SK-N-SH treated with all-trans-retinoic acid at 6 μM for 48 hours (cell line): ENCODE measurements at regions not wholly inside any gene's neighbourhood (a gene's known extent, or its start where the extent isn't known, plus 50 kb on each side); places are given as distances from the start of the nearest gene placed in this dataset.

Experiments
- ISL1 ChIP-seq: fragments of 250-450 bp; sonication (Bioruptor Pico); IDR thresholded peaks from 2 replicates; pipeline ENCODE4 v2.1.2; 2022; ENCODE audit warnings: mild to moderate bottlenecking, moderate library complexity
- OSR1 ChIP-seq: fragments of 250-450 bp; sonication (Bioruptor Pico); IDR thresholded peaks from 2 replicates; pipeline ENCODE4 v1.8.0; 2022; ENCODE audit warnings: moderate library complexity, mild to moderate bottlenecking, inconsistent platforms
- PATZ1 ChIP-seq: fragments of 250-450 bp; sonication (Bioruptor Pico); IDR thresholded peaks from 2 replicates; pipeline ENCODE4 v1.8.0; 2020; ENCODE audit warnings: mild to moderate bottlenecking, moderate library complexity, borderline replicate concordance
- RARB ChIP-seq: fragments of 250-450 bp; sonication (Bioruptor Pico); IDR thresholded peaks from 2 replicates; pipeline ENCODE4 v1.8.0; 2021; ENCODE audit warnings: mild to moderate bottlenecking, moderate library complexity
- TOX ChIP-seq: fragments of 250-450 bp; sonication (Bioruptor Pico); IDR thresholded peaks from 2 replicates; pipeline ENCODE4 v1.8.0; 2021; ENCODE audit warnings: mild to moderate bottlenecking, moderate library complexity, borderline replicate concordance
- ZFP30 ChIP-seq: fragments of 450-650 bp; formaldehyde crosslinking; IDR thresholded peaks from 2 replicates; pipeline ENCODE4 v1.5.0; 2022; ENCODE audit warnings: mild to moderate bottlenecking, moderate library complexity

DNA sequence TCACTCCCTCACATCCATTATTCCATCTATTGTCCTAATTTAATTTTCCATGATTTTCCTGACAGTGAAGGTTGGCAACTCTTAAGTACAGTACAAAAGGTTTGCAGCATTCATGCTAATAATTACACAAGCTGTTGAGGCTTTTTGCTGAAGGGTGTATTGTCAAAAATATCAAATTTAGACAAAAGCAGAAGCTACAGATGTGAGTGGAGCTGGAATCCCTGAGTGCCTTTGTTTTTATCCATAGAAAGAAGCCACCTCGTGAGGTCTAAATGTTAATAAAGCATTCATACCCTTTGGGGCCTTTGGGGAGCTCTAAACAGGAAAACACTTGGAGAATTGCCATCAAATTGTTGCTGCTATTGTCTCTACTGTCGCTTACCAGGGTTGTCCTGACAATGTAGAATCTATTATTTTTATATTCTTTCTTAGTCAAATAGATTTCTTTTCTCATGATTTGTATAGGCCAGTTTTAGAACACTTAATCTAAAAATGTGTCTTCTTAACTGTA is 185.8 kb upstream of the ROBO1 start:
- TF ChIP-seq OSR1 = no peak
- no peak for TF ChIP-seq ZFP30 (CRISPR knock-in tag)
- no peak for TF ChIP-seq RARB (CRISPR knock-in tag)
- no peak for TF ChIP-seq PATZ1
- no peak for TF ChIP-seq TOX (CRISPR knock-in tag)
- no peak for TF ChIP-seq ISL1
